Fibroblast of the aortic adventitia (primary cell): ENCODE measurements at regions not wholly inside any gene's neighbourhood (a gene's known extent, or its start where the extent isn't known, plus 50 kb on each side); places are given as distances from the start of the nearest gene placed in this dataset.

ENCODE experiments used
- DNase-seq: peaks from one replicate; pipeline ENCODE4 v3.0.0-alpha.2; 2010; ENCODE audit warnings: low read depth
- H3K4me3 ChIP-seq: 2 replicates; pipeline ENCODE4 v1.5.1; 2011; ENCODE audit warnings: low read depth, mild to moderate bottlenecking, control low read depth, low read length, moderate library complexity
- CTCF ChIP-seq: IDR thresholded peaks from 2 replicates; pipeline ENCODE4 v1.5.1; 2011; ENCODE audit warnings: mild to moderate bottlenecking, low read length, control low read depth, inconsistent platforms; ENCODE audit not compliant: insufficient read depth

GRCh38 chr2:183530333-183530901 is 406.2 kb downstream of the NUP35 start:
- H3K4me3 ChIP-seq: no peak overlapping the region
- DNase-seq: no peak
- no peak for TF ChIP-seq CTCF

GRCh38 chr2:183532514-183532913 is 408.3 kb downstream of the NUP35 start:
- no peak for DNase-seq
- TF ChIP-seq CTCF: no peak
- no peak overlapping the region for H3K4me3 ChIP-seq

- H3K4me3 ChIP-seq: no peak overlapping the region
- no peak for TF ChIP-seq CTCF
- no peak for DNase-seq
These were observed 408.8 kb downstream of the NUP35 start for GRCh38 chr2:183533021-183533420.

- TF ChIP-seq CTCF: no peak
- no peak for DNase-seq
- H3K4me3 ChIP-seq: no peak overlapping the region
These were observed 412.0 kb downstream of the NUP35 start for GRCh38 chr2:183536290-183536689.

GRCh38 chr2:183536714-183537113 is 412.5 kb downstream of the NUP35 start:
- no peak for DNase-seq
- no peak for TF ChIP-seq CTCF
- H3K4me3 ChIP-seq: no peak overlapping the region

GRCh38 chr2:183541766-183542165 is 417.5 kb downstream of the NUP35 start:
- H3K4me3 ChIP-seq: no peak overlapping the region
- DNase-seq: no peak
- no peak for TF ChIP-seq CTCF

- no peak overlapping the region for H3K4me3 ChIP-seq
- no peak for DNase-seq
- no peak for TF ChIP-seq CTCF
These were observed 418.4 kb downstream of the NUP35 start for GRCh38 chr2:183542606-183543005.
